DMS 273 treated with DMSO at 0.1 percent for 48 hours (cell line): ENCODE measurements at regions not wholly inside any gene's neighbourhood (a gene's known extent, or its start where the extent isn't known, plus 50 kb on each side); places are given as distances from the start of the nearest gene placed in this dataset.
"Not testable (repeated sequence)": the region's sequence is repeated elsewhere in the genome, so short reads cannot be mapped to it uniquely, and the experiment has no call there.

ENCODE experiments used
- DNase-seq: peaks from one replicate; lab custom pipeline; 2025; lab: John Stamatoyannopoulos, UW

DNA sequence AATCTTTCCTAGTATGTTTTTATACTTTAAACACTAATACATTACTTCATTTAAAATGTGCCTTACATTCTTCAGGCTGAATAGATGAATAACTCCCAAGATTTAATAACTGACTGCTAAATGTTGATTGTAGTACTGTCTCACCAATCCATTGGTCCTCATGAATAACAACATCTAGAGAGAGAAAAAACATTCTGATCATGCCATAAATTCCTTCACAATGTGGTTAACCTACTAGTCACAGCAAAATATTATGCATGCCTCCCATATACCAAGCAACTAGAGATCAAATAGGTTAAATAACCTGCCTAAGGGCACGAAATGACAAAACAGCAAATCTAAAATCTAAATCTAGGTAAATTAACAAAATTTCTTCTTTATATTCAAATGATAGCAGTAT, 66.2 kb downstream of the SYT15 start:
- DNase-seq: not testable (repeated sequence)

DNA sequence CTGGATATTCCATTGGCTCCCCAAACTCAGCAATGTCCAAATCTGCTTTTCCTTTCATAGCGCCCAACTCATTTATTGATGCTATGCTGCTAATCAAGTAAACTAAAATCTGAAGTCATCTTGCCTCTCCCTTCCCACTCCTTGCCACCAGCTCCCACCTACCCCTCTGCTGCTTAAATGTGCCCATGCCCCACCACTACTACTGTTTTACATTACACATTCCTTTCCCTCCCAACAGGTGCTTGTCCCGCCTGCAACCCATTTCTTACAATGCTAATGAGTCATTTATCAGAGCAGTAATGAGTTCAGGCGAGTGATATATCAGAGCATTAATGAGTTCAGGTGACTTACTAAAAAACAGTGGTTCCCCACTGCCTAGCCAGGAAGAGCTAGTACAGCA, 67.2 kb downstream of the SYT15 start:
- DNase-seq: not testable (repeated sequence)

GRCh38 chr10:46650967-46651366, 72.0 kb downstream of the SYT15 start:
- not testable (repeated sequence) for DNase-seq

DNA sequence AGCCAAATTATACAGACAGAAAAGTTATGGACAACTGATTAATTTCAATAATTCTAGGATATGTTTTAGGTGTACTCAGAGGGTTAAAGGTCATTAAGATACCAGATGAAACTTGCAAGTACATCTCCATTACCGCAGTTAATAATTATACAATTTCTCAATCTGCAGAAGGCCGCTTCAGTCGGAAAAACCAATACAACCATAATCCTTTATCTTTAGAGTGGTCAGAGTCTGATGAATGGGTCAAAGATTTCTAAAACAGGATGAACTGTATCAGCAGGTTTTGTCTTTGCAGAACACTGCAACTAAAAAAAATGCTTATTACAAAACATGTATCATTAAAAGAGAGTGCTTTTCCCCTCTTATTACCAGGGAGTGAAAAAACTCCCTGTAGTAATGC, 78.5 kb downstream of the SYT15 start:
- DNase-seq: not testable (repeated sequence)

DNA sequence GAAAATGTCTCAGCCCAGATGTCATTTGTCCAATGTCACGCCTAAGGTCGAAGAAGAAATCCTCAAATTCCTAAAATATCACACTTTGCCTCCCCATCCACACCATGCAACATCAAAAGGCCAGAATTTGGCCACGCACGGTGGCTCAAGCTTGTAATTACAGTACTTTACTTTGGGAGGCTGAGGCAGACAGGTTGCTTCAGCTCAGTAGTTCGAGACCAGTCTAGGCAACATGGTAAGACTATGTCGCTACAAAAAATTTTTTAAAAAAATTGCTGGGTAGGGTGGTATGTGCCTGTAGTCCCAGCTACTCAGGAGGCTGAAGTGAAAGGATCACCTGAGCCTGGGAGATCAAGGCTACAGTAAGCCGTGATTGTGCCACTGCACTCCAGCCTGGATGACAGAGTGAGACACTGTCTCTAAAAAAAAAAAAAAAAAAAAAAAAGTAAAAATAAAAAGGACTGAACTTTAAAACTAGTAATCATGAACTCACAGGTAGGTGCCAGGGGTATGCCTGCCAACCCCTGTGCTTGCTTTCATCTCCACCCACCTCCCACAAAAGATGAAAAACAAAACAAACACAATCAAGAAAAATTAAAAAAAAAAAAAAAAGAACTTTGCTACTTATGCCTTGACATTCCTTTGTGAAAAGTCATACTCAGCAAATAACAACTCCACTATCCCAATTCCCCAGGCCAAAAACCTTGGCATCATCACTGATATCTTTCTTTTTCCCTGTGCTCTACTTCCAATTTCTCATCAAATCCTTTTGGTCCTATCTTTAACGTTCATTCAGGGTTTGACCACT, 81.3 kb downstream of the SYT15 start:
- DNase-seq: not testable (repeated sequence)

DNA sequence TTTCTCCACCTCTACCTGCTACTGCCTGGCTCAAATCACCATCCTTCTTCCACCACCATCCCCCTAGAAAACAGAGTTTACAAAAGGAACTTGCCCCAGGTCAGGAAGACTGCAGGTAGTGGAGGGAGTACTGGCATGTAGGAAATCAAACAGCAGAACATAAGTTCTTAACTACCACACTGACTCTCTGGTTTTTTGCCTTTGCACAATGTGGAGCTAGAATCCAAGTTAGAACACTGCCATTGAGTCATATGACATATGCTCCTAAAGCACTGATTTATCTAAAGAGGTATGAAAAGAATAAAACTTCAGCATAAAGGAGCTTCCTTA, 81.9 kb downstream of the SYT15 start:
- DNase-seq: not testable (repeated sequence)

DNA sequence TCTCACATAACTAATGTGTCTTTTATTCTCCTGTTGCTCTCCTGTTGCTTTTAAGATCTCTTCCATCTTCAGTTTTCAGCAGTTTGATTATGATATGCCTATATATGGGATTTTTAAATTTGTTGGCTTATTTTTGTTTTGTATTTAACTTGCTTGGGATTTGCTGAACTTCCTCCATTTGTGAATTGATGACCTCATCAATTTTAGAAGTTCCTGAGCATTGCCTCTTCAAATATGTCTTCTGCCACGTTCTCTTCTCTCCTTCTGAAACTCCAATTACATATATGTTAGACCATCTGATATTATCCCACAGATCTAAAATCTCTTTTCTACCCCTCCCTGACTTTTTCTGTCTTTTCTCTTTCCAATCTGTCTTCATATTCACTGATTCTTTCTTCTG, 86.6 kb downstream of the SYT15 start:
- not testable (repeated sequence) for DNase-seq

- not testable (repeated sequence) for DNase-seq
These were observed 89.5 kb downstream of the SYT15 start for GRCh38 chr10:46668357-46668997.

- not testable (repeated sequence) for DNase-seq
These were observed 99.0 kb downstream of the SYT15 start for GRCh38 chr10:46677836-46678435.

- not testable (repeated sequence) for DNase-seq
These were observed 112.5 kb downstream of the SYT15 start for GRCh38 chr10:46691397-46691796.

DNA sequence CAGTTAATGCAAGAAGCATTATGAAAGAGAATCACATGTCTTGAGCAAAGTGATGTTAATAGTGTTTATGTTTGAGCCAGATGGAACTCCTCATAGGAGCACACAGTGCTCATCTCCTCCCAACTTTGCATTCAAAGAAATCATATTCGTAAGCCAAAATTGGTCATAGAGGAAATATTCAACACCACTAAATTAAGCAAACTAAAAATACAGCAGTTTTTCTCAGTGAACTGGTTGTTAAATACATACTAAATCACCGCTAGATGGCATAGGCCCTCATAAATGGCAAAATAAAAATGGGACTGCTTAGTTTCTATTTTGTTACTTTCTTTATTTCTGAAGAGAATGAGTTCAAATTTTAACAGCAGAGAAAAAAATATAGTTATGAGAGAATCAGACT, 114.3 kb downstream of the SYT15 start:
- DNase-seq: not testable (repeated sequence)

- not testable (repeated sequence) for DNase-seq
These were observed 138.3 kb downstream of the SYT15 start for GRCh38 chr10:46717264-46717663.

- DNase-seq: not testable (repeated sequence)
These were observed 139.1 kb downstream of the SYT15 start for GRCh38 chr10:46718014-46718413.

DNA sequence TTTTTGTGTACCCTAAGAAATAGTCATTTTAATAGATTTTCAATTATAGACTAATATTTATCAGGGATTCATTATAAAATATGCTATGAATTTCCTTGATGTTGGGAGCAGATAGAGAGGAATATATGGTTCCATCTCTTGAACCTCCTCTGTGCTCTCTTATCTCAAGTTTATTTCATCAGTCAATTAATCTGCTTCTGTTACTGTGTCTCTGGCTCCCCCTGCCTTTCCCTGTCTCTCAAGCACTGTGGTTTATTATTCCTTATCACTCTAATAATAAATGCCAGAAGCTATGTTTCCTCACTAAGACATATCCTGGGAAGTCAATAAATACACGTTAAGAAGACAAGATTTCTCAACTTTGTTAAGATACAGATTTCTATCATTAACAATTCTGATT, 141.5 kb downstream of the SYT15 start:
- DNase-seq: peak; percentile 13

- not testable (repeated sequence) for DNase-seq
These were observed 142.0 kb downstream of the SYT15 start for GRCh38 chr10:46720811-46721518.

DNA sequence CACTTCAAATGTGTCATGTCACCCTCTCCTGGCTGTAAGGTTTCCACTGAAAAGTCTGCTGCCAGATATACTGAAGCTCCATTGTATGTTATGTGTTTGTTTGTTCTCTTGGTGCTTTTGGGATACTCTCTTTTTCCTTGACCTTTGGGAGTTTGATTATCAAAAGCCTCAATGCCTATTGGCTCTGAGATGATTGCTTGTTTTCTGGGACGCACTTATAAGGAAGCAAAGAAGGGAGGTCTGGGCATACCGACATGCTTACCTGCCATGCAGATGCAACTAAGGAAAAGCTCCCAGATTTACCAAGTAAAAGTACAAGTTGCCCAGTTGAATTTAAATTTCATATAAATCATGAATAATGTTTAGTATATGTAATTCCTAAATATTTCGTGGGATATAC, 145.3 kb downstream of the SYT15 start:
- DNase-seq: not testable (repeated sequence)

DNA sequence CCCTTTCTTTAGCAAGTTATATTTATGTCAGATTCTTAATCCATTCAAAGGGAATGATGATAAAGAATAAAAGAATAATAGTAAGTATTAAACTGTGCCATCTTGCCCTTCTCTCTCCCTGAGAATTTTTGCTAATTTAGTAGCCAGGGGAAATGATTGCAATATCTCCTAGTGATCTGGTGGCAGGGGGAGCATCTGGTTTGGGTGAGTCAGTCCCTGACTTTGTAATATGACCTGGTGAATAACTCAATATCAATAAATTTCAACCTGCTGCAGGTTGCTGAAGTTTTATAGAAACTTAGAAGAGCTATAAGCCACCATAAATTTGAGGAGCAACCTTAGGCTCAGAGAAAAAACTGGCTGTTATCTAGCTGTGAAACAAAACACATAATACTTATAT, 149.4 kb downstream of the SYT15 start:
- DNase-seq: not testable (repeated sequence)

DNA sequence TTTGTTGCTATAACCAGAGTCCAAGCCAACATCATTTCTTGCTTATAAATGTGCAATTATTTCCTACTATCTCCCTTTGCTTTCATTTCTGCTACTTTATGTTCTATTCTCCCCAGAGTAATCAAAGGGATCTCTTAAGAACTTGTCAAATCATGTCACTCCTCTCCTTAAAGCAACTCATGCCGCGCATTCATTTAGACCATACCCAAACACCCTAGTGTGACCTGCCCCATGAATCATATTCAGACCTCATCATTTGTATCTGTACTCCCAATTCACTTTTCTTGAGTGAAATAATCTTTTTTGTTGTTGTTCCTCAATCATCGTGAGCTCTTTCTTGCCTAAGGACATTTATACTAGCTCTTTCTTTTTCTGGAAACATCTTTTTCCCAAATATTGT, 151.8 kb downstream of the SYT15 start:
- not testable (repeated sequence) for DNase-seq

DNA sequence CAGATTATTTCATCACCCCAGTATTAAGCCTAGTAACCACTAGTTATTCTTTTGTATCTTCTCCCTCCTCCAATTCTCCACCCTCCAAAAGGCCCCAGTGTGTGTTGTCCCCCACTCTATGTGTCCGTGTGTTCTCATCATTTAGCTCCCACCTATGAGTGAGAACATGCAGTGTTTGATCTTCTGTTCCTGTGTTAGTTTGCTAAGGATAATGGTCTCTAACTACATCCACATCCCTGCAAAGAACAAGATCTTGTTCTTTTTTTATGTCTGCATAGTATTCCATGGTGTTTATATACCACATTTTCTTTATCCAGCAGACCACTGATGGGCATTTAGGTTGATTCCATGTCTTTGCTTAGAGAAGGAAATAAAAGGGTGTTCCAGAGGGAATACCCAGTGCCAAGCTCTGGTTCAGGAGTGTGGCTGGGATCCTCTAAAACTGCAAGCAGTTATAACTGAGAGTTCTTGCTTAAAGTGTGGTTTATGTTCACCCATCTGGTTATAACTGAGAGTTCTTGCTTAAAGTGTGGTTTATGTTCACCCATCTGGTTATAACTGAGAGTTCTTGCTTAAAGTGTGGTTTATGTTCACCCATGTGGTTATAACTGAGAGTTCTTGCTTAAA, 154.8 kb downstream of the SYT15 start:
- DNase-seq: not testable (repeated sequence)

DNA sequence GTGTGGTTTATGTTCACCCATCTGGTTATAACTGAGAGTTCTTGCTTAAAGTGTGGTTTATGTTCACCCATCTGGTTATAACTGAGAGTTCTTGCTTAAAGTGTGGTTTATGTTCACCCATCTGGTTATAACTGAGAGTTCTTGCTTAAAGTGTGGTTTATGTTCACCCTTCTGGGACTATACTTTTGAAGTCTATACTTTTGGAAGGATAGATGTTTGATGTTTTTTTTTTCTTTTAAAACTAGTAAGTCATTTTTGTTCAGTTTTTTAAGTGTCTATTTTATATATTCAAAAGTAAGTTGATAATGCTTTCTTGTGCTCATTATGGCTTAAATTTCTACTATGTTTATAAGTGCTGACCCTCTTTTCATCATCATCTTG, 155.3 kb downstream of the SYT15 start:
- not testable (repeated sequence) for DNase-seq

DNA sequence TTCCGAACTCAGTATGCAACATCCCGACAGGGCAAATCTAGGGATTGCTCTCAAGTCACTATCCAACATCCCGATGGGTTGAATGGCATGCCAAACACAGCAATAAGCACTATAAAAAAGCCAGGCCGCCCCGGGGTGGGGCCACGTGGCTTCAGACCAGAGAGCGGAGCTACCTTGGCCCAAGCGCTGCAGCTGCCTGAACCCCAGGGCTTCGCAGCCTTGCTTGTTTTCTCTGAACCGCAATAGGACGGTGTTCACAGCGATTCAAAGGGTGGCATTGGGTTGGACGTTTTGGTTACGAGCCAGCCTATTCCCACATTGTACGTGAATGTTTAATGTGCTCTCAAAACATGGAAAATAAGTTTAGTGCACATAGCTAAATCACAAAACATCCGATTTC, 161.0 kb downstream of the SYT15 start:
- not testable (repeated sequence) for DNase-seq

DNA sequence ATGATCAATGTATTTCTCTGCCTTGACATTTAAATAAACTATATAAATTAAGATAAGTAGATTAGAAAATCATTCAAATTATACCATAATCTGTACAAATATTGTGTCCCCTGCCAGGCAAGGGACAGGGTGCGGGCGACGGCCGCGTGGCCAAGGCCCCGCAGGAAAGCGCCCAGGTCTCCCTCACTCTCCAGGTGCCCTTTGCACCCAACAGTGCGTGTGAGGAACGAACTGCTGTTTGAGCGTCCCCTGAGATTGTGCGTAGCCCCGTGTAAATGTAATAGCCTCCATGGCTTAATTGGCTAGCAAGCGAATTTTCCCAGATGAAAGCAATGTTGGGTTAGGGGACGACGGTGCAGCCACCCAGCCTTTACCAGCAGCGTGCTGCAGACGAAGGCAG, 161.4 kb downstream of the SYT15 start:
- not testable (repeated sequence) for DNase-seq
